Lower leg skin (tissue), 4 donors: ENCODE measurements at regions not wholly inside any gene's neighbourhood (a gene's known extent, or its start where the extent isn't known, plus 50 kb on each side); places are given as distances from the start of the nearest gene placed in this dataset.

Source experiments
- DNase-seq, 2 donors: peaks; one replicate each; pipeline ENCODE4 v3.0.0-alpha.2; 2019; ENCODE audit warnings: low spot score in 2 of 2
- H3K4me3 ChIP-seq: fragments of 200-600 bp; sonication (generic); 2 replicates; pipeline ENCODE4 v1.5.1; 2017; ENCODE audit warnings: mild to moderate bottlenecking, low read depth; ENCODE audit not compliant: poor library complexity, severe bottlenecking
- POLR2A ChIP-seq, 2 donors: fragments of 450-650 bp; IDR thresholded peaks; one replicate each; pipeline ENCODE4 v1.6.1; 2016 to 2017; ENCODE audit warnings: antibody characterized with exemption in 2 of 2, mild to moderate bottlenecking in 1 of 2, moderate library complexity in 1 of 2
- WGBS, 2 donors: methylation state at CpG; one replicate each; pipeline ENCODE4 v1.1.5; 2018; 5-methylcytosine and 5-hydroxymethylcytosine counted together
- intact Hi-C: fragments of 100-400 bp; cut with DNase I; formaldehyde crosslinking; loops from one replicate; pipeline ENCODE4 v1.15.0; 2023; ENCODE audit warnings: low total_unique reads
- TF ChIP-seq, protein P1 (sequence below), 3 donors: fragments of 450-650 bp; IDR thresholded peaks; one replicate each; pipeline ENCODE4 v1.5.1; 2016; ENCODE audit warnings: antibody characterized with exemption in 3 of 3, mild to moderate bottlenecking in 3 of 3, moderate library complexity in 2 of 3

DNA sequence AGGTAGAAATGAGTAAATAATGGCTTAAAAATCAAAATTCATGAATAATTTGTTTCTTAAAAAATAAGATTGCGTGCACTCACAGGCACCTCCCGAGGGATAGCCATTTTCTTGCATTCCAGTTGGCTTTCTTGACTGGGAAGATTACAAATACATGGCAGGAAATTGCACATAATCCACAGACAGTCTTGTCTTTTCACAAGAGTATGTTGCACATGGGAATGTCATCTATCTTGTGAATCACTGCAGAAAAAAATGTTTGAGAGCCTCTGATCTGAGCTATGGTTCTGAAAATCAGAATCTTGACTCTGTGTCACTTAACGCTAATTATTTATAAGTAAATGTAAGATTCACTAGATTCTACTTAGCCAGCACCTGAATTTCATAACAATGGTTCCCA is 74.1 kb upstream of the PRKG1 start:
- TF ChIP-seq, protein P1, sequence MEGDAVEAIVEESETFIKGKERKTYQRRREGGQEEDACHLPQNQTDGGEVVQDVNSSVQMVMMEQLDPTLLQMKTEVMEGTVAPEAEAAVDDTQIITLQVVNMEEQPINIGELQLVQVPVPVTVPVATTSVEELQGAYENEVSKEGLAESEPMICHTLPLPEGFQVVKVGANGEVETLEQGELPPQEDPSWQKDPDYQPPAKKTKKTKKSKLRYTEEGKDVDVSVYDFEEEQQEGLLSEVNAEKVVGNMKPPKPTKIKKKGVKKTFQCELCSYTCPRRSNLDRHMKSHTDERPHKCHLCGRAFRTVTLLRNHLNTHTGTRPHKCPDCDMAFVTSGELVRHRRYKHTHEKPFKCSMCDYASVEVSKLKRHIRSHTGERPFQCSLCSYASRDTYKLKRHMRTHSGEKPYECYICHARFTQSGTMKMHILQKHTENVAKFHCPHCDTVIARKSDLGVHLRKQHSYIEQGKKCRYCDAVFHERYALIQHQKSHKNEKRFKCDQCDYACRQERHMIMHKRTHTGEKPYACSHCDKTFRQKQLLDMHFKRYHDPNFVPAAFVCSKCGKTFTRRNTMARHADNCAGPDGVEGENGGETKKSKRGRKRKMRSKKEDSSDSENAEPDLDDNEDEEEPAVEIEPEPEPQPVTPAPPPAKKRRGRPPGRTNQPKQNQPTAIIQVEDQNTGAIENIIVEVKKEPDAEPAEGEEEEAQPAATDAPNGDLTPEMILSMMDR (IDR thresholded peaks at IDR 0.05): no peak
- intact Hi-C loops: no loop called here
- 65 to 80% methylated on average over 3 of the region's 3 CpGs for WGBS, 2 donors

DNA sequence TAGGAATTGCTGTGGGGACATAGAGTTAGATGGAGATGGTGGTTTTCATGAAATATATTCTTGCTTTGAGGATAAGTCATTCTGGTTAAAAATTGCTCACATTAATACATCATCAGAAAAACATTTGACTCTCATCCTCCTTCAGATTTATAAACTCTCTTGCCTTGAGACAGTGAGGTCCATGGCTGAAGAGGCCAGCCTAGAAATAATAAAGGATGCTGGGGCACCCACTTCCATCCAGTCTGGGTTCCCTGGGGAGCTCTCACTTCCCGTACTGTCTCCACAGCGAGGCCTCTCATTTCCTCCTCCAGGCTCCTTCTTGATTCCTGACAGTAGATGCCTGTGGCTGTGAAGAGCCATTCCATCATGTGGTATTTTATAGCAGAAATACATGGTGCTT is 73.3 kb upstream of the PRKG1 start:
- intact Hi-C loops: no loop called here
- no peak for TF ChIP-seq POLR2A (IDR thresholded peaks at IDR 0.05)
- TF ChIP-seq, protein P1 (IDR thresholded peaks at IDR 0.05): no peak
- no peak for DNase-seq
- WGBS, 2 donors: 83 to 86% methylated on average over 2 of the region's 2 CpGs
- no peak overlapping the region for H3K4me3 ChIP-seq

More for the DNA sequence above, 74.1 kb upstream of the PRKG1 start:
- no peak for DNase-seq
- H3K4me3 ChIP-seq: no peak overlapping the region

DNA sequence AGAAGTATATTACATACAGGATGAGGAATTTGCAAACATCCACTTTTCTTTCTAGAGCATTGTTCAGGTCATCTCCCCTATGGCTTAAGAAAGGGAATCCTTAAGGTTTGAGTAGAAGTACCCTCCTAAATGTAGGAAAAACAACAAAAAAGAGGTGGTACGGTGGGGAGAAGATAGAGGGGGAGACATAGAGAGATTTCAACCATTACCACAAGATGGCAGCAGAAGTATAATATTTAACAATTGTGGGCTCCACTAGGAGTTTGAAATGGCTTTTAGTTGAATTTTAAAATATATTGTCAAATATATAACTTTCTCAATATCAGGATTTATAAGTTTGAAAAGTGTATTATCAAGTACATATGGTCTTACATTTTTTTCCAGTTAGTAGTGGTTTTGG is 72.7 kb upstream of the PRKG1 start:
- intact Hi-C loops: no loop called here
- TF ChIP-seq, protein P1 (IDR thresholded peaks at IDR 0.05): no peak
- no peak for TF ChIP-seq POLR2A (IDR thresholded peaks at IDR 0.05)
- H3K4me3 ChIP-seq: no peak overlapping the region
- DNase-seq: no peak
- WGBS, 2 donors: 3 to 6% methylated on average over 1 of the region's 1 CpG

DNA sequence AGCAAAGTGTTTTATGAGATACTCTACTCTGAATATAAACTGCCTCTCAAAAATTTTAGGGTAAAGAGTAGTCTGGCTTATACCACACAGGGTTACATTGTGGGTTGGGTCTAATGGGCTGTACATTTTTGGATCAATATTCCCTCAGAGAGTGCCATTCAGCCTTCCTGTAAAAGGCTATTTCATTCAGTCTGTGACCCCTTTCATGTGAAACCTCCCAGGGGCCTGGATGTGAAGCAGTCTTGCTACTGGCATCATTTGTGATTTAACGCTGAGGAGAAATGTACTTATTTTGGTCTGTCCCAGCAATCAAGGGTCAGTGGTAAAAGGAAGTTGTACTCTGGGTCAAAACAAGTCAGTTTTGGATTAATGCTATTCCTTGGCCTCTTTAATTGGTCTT is 71.8 kb upstream of the PRKG1 start:
- intact Hi-C loops: no loop called here
- 86 to 91% methylated on average over 1 of the region's 1 CpG for WGBS, 2 donors
- TF ChIP-seq POLR2A (IDR thresholded peaks at IDR 0.05): no peak
- TF ChIP-seq, protein P1 (IDR thresholded peaks at IDR 0.05): no peak
- H3K4me3 ChIP-seq: no peak overlapping the region
- DNase-seq: no peak

DNA sequence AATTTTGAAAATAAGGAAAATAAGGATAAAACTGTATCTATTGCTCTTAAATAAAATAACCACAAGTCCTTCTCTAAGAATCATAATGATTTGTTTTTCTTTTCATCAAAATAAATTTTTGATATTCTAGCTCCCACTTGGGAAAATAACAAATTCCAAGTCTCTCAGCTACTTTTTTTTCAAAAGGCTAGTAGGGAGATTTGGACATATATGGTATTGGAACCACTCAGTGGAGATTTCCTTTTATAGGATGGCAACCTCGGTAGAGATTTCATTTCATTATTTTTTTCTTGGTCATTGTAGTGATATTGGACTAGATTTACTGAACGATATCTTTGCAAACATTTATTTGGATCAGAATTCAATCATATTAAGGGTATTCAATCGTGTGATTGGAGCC is 69.5 kb upstream of the PRKG1 start:
- DNase-seq: no peak
- intact Hi-C loops: no loop called here
- no peak overlapping the region for H3K4me3 ChIP-seq
- 80 to 81% methylated on average over 3 of the region's 3 CpGs for WGBS, 2 donors
- TF ChIP-seq POLR2A (IDR thresholded peaks at IDR 0.05): no peak
- TF ChIP-seq, protein P1 (IDR thresholded peaks at IDR 0.05): no peak

DNA sequence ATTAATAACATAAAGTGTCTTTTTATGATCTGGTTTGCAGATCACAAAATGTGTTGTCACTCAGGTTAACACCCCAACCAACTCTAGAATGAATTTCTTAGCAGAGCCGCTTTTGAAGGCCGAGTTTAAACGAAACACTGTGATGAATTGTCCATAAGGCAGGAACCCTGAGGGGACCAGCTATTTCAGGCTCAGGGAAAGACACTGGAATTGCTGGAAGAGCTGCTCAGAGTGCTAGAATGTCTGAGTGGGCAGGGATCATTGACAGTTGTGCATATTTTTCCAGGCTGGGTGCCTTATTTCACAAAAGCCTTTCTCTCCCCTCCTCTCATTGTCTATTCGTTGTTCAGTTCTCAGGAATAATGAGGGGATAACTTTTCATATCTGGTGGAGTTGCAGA is 68.7 kb upstream of the PRKG1 start:
- intact Hi-C loops: no loop called here
- 68 to 73% methylated on average over 4 of the region's 4 CpGs for WGBS, 2 donors
- TF ChIP-seq, protein P1 (IDR thresholded peaks at IDR 0.05): no peak
- TF ChIP-seq POLR2A (IDR thresholded peaks at IDR 0.05): no peak
- no peak overlapping the region for H3K4me3 ChIP-seq
- no peak for DNase-seq
